GM12878 (cell line): ENCODE measurements at regions not wholly inside any gene's neighbourhood (a gene's known extent, or its start where the extent isn't known, plus 50 kb on each side); places are given as distances from the start of the nearest gene placed in this dataset.

ENCODE experiments used
- JUNB ChIP-seq: IDR thresholded peaks from 2 replicates; pipeline ENCODE4 v1.6.1; 2016; ENCODE audit warnings: antibody characterized with exemption, mild to moderate bottlenecking
- MEF2A ChIP-seq: IDR thresholded peaks from 2 replicates; pipeline ENCODE4 v1.6.1; 2011; ENCODE audit warnings: low read depth, mild to moderate bottlenecking, low read length, moderate library complexity; ENCODE audit not compliant: insufficient read depth
- POLR2A ChIP-seq: IDR thresholded peaks from 2 replicates; pipeline ENCODE4 v1.6.1; 2011; ENCODE audit warnings: low read depth, mild to moderate bottlenecking, low read length
- SIN3A ChIP-seq: IDR thresholded peaks from 2 replicates; pipeline ENCODE4 v1.6.1; 2012; ENCODE audit warnings: low read depth, low read length, improper control_type of control experiment
- SMAD1 ChIP-seq: fragments of 450-650 bp; IDR thresholded peaks from 2 replicates; pipeline ENCODE4 v1.6.1; 2018; ENCODE audit warnings: mild to moderate bottlenecking, low read depth; ENCODE audit not compliant: partially characterized antibody
- SREBF1 ChIP-seq: IDR thresholded peaks from 2 replicates; pipeline ENCODE4 v1.6.1; 2012; ENCODE audit warnings: mild to moderate bottlenecking, low read length
- ZNF274 ChIP-seq: IDR thresholded peaks from one replicate; pipeline ENCODE4 v1.8.0; 2011; ENCODE audit not compliant: insufficient read length, insufficient read depth
- TF ChIP-seq, protein P1 (sequence below): IDR thresholded peaks from 2 replicates; pipeline ENCODE4 v1.6.1; 2012; ENCODE audit warnings: low read depth, low read length, improper control_type of control experiment
- TF ChIP-seq, protein P2 (sequence below): IDR thresholded peaks from 2 replicates; pipeline ENCODE4 v1.6.1; 2011; ENCODE audit warnings: low read depth, low read length, improper control_type of control experiment, borderline replicate concordance
- TF ChIP-seq, protein P3 (sequence below), 3 experiments: IDR thresholded peaks in 2 of 3; conservative IDR thresholded peaks in 1 of 3; 2 replicates each; pipeline ENCODE4 v1.5.1; 2011; ENCODE audit warnings: low read depth in 3 of 3, low read length in 3 of 3, mild to moderate bottlenecking in 3 of 3, control low read depth in 2 of 3, moderate library complexity in 2 of 3, inconsistent platforms in 1 of 3, mixed read lengths in 1 of 3; ENCODE audit not compliant: control insufficient read depth in 2 of 3, insufficient read depth in 1 of 3; ENCODE audit errors: extremely low read depth in 1 of 3

DNA sequence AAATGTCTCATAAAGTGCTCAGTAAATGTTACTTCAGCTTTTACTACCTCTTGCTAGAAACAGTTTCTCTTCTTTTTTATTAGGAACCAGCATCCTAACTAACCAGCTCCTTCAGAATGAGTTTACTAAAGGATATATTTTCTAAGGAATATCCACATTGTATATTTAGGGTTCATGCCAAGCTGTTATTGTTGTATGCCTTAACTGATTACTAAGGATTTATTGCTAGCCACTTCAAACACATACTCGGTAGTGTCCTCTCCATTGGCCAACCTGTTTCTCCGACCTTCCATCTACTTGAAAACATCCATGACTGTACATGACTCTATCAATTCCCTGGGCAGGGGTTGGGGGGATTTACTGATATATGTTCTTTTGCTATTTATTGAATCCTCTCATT, 906.3 kb upstream of the SORCS1 start:
- TF ChIP-seq SREBF1 (no peak), SMAD1 (no peak), POLR2A (no peak), MEF2A (no peak), ZNF274 (no peak), JUNB (no peak), SIN3A (no peak)
- TF ChIP-seq, protein P1, sequence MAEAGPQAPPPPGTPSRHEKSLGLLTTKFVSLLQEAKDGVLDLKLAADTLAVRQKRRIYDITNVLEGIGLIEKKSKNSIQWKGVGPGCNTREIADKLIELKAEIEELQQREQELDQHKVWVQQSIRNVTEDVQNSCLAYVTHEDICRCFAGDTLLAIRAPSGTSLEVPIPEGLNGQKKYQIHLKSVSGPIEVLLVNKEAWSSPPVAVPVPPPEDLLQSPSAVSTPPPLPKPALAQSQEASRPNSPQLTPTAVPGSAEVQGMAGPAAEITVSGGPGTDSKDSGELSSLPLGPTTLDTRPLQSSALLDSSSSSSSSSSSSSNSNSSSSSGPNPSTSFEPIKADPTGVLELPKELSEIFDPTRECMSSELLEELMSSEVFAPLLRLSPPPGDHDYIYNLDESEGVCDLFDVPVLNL: no peak
- TF ChIP-seq, protein P2, sequence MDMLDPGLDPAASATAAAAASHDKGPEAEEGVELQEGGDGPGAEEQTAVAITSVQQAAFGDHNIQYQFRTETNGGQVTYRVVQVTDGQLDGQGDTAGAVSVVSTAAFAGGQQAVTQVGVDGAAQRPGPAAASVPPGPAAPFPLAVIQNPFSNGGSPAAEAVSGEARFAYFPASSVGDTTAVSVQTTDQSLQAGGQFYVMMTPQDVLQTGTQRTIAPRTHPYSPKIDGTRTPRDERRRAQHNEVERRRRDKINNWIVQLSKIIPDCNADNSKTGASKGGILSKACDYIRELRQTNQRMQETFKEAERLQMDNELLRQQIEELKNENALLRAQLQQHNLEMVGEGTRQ: no peak
- TF ChIP-seq, protein P3, sequence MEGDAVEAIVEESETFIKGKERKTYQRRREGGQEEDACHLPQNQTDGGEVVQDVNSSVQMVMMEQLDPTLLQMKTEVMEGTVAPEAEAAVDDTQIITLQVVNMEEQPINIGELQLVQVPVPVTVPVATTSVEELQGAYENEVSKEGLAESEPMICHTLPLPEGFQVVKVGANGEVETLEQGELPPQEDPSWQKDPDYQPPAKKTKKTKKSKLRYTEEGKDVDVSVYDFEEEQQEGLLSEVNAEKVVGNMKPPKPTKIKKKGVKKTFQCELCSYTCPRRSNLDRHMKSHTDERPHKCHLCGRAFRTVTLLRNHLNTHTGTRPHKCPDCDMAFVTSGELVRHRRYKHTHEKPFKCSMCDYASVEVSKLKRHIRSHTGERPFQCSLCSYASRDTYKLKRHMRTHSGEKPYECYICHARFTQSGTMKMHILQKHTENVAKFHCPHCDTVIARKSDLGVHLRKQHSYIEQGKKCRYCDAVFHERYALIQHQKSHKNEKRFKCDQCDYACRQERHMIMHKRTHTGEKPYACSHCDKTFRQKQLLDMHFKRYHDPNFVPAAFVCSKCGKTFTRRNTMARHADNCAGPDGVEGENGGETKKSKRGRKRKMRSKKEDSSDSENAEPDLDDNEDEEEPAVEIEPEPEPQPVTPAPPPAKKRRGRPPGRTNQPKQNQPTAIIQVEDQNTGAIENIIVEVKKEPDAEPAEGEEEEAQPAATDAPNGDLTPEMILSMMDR (IDR thresholded peaks at IDR 0.05 in 2 of 3, conservative IDR thresholded peaks at IDR 0.05 in 1 of 3; ENCODE audit: control insufficient read depth in 2 of 3, extremely low read depth in 1 of 3, insufficient read depth in 1 of 3, low read depth in 3 of 3, low read length in 3 of 3): no peak
